ENCODE measurements at regions not wholly inside any gene's neighbourhood (a gene's known extent, or its start where the extent isn't known, plus 50 kb on each side); places are given as distances from the start of the nearest gene placed in this dataset.

DNA sequence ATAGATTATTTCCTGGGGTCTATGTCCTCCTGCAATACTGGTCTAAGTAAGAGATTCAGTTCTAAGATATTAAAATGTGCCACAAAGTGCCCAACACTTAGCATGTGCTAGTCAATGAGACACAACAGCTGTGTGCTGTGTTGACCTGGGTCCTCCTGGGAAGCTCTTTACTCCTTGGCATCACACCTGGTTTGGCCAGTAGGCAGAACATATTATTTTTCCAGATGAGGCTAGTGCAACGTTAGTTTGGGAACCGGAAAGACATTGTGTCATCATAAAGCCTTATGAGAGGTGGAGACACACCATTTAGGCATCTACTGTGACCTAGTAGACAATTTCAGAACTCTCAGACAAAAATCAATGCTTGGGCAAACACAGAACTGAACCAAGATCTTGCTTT lies 197.8 kb downstream of the MID1IP1 start:
- TF ChIP-seq GABPA (IDR thresholded peaks at IDR 0.05; ENCODE audit: low read depth): no peak
- TF ChIP-seq EP300 (IDR thresholded peaks at IDR 0.05; ENCODE audit: borderline replicate concordance in 1 of 2, low read depth in 1 of 2, low read length in 1 of 2): no peak
- TF ChIP-seq JUND (IDR thresholded peaks at IDR 0.05): no peak
- no peak for TF ChIP-seq POLR2AphosphoS5 (IDR thresholded peaks at IDR 0.05; ENCODE audit: low read depth, low read length)
- TF ChIP-seq, protein P1, sequence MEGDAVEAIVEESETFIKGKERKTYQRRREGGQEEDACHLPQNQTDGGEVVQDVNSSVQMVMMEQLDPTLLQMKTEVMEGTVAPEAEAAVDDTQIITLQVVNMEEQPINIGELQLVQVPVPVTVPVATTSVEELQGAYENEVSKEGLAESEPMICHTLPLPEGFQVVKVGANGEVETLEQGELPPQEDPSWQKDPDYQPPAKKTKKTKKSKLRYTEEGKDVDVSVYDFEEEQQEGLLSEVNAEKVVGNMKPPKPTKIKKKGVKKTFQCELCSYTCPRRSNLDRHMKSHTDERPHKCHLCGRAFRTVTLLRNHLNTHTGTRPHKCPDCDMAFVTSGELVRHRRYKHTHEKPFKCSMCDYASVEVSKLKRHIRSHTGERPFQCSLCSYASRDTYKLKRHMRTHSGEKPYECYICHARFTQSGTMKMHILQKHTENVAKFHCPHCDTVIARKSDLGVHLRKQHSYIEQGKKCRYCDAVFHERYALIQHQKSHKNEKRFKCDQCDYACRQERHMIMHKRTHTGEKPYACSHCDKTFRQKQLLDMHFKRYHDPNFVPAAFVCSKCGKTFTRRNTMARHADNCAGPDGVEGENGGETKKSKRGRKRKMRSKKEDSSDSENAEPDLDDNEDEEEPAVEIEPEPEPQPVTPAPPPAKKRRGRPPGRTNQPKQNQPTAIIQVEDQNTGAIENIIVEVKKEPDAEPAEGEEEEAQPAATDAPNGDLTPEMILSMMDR (IDR thresholded peaks at IDR 0.05): no peak
- TF ChIP-seq TAF1 (IDR thresholded peaks at IDR 0.05; ENCODE audit: borderline replicate concordance, low read depth, low read length): no peak
- TF ChIP-seq FOSL2 (IDR thresholded peaks at IDR 0.05; ENCODE audit: borderline replicate concordance, low read depth): no peak
- no peak for TF ChIP-seq RAD21 (IDR thresholded peaks at IDR 0.05; ENCODE audit: low read length)
- TF ChIP-seq, protein P2, sequence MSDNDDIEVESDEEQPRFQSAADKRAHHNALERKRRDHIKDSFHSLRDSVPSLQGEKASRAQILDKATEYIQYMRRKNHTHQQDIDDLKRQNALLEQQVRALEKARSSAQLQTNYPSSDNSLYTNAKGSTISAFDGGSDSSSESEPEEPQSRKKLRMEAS (IDR thresholded peaks at IDR 0.05; ENCODE audit: low read depth): no peak
- TF ChIP-seq NRF1 (IDR thresholded peaks at IDR 0.05; ENCODE audit: low read depth, low read length): no peak
- TF ChIP-seq, protein P3, sequence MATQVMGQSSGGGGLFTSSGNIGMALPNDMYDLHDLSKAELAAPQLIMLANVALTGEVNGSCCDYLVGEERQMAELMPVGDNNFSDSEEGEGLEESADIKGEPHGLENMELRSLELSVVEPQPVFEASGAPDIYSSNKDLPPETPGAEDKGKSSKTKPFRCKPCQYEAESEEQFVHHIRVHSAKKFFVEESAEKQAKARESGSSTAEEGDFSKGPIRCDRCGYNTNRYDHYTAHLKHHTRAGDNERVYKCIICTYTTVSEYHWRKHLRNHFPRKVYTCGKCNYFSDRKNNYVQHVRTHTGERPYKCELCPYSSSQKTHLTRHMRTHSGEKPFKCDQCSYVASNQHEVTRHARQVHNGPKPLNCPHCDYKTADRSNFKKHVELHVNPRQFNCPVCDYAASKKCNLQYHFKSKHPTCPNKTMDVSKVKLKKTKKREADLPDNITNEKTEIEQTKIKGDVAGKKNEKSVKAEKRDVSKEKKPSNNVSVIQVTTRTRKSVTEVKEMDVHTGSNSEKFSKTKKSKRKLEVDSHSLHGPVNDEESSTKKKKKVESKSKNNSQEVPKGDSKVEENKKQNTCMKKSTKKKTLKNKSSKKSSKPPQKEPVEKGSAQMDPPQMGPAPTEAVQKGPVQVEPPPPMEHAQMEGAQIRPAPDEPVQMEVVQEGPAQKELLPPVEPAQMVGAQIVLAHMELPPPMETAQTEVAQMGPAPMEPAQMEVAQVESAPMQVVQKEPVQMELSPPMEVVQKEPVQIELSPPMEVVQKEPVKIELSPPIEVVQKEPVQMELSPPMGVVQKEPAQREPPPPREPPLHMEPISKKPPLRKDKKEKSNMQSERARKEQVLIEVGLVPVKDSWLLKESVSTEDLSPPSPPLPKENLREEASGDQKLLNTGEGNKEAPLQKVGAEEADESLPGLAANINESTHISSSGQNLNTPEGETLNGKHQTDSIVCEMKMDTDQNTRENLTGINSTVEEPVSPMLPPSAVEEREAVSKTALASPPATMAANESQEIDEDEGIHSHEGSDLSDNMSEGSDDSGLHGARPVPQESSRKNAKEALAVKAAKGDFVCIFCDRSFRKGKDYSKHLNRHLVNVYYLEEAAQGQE (IDR thresholded peaks at IDR 0.05; ENCODE audit: low read depth, low read length): no peak
- no peak for TF ChIP-seq SIN3A (IDR thresholded peaks at IDR 0.05; ENCODE audit: borderline replicate concordance, low read depth, low read length)
- no peak for TF ChIP-seq SMC3 (IDR thresholded peaks at IDR 0.05; ENCODE audit: low read depth, low read length)
